CD4-positive, alpha-beta T cell treated with Interleukin-4 for 1 hour (primary cell): ENCODE measurements at regions not wholly inside any gene's neighbourhood (a gene's known extent, or its start where the extent isn't known, plus 50 kb on each side); places are given as distances from the start of the nearest gene placed in this dataset.

Experiments used
- DNase-seq, 2 donors: peaks; one replicate each; pipeline ENCODE4 v3.0.0-alpha.2; 2020 to 2022

GRCh38 chr20:40359131-40359912 is 329.7 kb downstream of the MAFB start:
- no peak for DNase-seq

- no peak for DNase-seq
Measured at GRCh38 chr20:40354880-40355279, 334.2 kb downstream of the MAFB start.

- no peak for DNase-seq
Measured at GRCh38 chr20:40343390-40343789, 345.6 kb downstream of the MAFB start.

- no peak for DNase-seq
Measured at GRCh38 chr20:40341561-40341960, 347.5 kb downstream of the MAFB start.

- DNase-seq, result peak; percentile 14 to 76
Measured at GRCh38 chr20:40339661-40340449, 349.2 kb downstream of the MAFB start.

- DNase-seq, result no peak
Measured at GRCh38 chr20:40336533-40336932, 352.5 kb downstream of the MAFB start.

- DNase-seq, result no peak
Measured at GRCh38 chr20:40335901-40336351, 353.1 kb downstream of the MAFB start.

GRCh38 chr20:40335437-40335836 is 353.6 kb downstream of the MAFB start:
- DNase-seq, result no peak

GRCh38 chr20:40333591-40333990 is 355.4 kb downstream of the MAFB start:
- no peak for DNase-seq

- DNase-seq, result no peak
Measured at GRCh38 chr20:40331807-40332560, 357.1 kb downstream of the MAFB start.

- no peak for DNase-seq
Measured at GRCh38 chr20:40331249-40331648, 357.8 kb downstream of the MAFB start.

- no peak for DNase-seq
Measured at GRCh38 chr20:40329321-40329720, 359.7 kb downstream of the MAFB start.

GRCh38 chr20:40326784-40327183 is 362.3 kb downstream of the MAFB start:
- DNase-seq, result peak in 1 of 2 donors; percentile 80

GRCh38 chr20:40325006-40325568 is 363.9 kb downstream of the MAFB start:
- DNase-seq, result peak in 1 of 2 donors; percentile 28

GRCh38 chr20:40323361-40323794 is 365.7 kb downstream of the MAFB start:
- DNase-seq, result peak in 1 of 2 donors; percentile 71

GRCh38 chr20:40322941-40323340 is 366.1 kb downstream of the MAFB start:
- DNase-seq, result no peak

GRCh38 chr20:40320517-40321011 is 368.5 kb downstream of the MAFB start:
- no peak for DNase-seq

- no peak for DNase-seq
Measured at GRCh38 chr20:40319741-40320516, 369.1 kb downstream of the MAFB start.

GRCh38 chr20:40319056-40319455 is 370.0 kb downstream of the MAFB start:
- DNase-seq, result no peak

- DNase-seq, result no peak
Measured at GRCh38 chr20:40317156-40317790, 371.8 kb downstream of the MAFB start.

- DNase-seq, result no peak
Measured at GRCh38 chr20:40314278-40314677, 374.8 kb downstream of the MAFB start.
